GM10248 (cell line): ENCODE measurements at regions not wholly inside any gene's neighbourhood (a gene's known extent, or its start where the extent isn't known, plus 50 kb on each side); places are given as distances from the start of the nearest gene placed in this dataset.

Source experiments
- CTCF ChIA-PET: fragments of 300-600 bp; sonication (Branson Sonifier 250); formaldehyde crosslinking; extraction: SDS; loops from one replicate; lab custom pipeline; 2021; ENCODE audit warnings: antibody characterized with exemption; lab: Yijun Ruan, JAX
- POLR2A ChIA-PET: fragments of 350-650 bp; sonication (Branson Sonifier 250); formaldehyde crosslinking; extraction: SDS; loops from one replicate; lab custom pipeline; 2020; ENCODE audit warnings: antibody characterized with exemption; lab: Yijun Ruan, JAX
- DNase-seq: peaks from one replicate; pipeline ENCODE4 v3.0.0; 2012; ENCODE audit errors: extremely low spot score
- TF ChIP-seq, protein P1 (sequence below): IDR thresholded peaks from 2 replicates; pipeline ENCODE4 v1.5.1; 2012; ENCODE audit warnings: mild to moderate bottlenecking, low read depth; ENCODE audit errors: extremely low read depth, missing control alignments, control extremely low read depth

DNA sequence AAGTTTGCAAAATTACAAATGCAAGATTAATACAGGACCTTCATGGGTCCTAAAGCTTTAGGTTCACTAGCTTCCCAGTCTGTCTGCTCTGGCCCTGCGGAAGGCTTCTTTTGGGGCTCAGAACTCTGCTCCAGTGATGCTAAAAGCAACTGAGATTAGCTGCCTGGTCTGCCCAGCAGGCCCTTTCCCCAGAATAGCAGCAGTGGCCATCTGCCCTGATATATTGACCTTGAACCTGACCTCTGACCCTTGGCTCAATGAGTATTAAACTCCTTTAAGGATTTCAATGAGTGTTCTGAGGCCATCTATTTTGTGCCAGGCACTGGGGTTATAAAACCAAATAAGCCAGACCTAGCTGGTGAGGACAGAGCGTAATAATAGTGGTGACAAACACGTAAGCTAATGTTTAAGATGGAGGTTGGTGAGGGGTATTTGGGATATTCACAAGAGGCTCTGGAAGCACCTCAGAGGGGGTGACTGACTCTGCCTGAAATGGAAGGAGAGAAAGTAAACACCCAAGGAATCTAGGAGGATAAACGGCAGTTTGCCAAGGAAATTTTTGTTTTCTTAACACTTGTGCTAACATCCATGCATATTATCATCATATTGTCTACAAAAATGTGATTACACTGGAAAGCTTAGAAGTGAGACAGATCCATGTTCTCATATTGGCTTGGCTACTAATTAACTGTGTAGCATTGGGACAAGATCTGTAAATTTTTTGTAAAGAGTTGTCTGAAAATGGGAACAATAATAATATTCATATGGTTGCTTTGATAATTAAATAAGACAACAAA is 50.4 kb upstream of the LCLAT1 start:
- CTCF ChIA-PET = interaction anchor here (1.0 to 1.4 kb wide), 3 partner anchors 17 to 315 kb away, joined by 3 to 4 read pairs (median 3); no protein-coding TSS in a partner anchor
- DNase-seq = no peak
- POLR2A ChIA-PET = no interaction called here
- TF ChIP-seq, protein P1, sequence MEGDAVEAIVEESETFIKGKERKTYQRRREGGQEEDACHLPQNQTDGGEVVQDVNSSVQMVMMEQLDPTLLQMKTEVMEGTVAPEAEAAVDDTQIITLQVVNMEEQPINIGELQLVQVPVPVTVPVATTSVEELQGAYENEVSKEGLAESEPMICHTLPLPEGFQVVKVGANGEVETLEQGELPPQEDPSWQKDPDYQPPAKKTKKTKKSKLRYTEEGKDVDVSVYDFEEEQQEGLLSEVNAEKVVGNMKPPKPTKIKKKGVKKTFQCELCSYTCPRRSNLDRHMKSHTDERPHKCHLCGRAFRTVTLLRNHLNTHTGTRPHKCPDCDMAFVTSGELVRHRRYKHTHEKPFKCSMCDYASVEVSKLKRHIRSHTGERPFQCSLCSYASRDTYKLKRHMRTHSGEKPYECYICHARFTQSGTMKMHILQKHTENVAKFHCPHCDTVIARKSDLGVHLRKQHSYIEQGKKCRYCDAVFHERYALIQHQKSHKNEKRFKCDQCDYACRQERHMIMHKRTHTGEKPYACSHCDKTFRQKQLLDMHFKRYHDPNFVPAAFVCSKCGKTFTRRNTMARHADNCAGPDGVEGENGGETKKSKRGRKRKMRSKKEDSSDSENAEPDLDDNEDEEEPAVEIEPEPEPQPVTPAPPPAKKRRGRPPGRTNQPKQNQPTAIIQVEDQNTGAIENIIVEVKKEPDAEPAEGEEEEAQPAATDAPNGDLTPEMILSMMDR = no peak
